Gastroesophageal sphincter (tissue), 3 donors: ENCODE measurements at regions not wholly inside any gene's neighbourhood (a gene's known extent, or its start where the extent isn't known, plus 50 kb on each side); places are given as distances from the start of the nearest gene placed in this dataset.

ENCODE experiments used
- CTCF ChIP-seq, 4 experiments: fragments of 200-600 bp in 2 of 4; fragments of 450-650 bp in 2 of 4; sonication (generic) in 1 of 4; IDR thresholded peaks; one replicate each; pipeline ENCODE4 v1.5.1; 2017 to 2019; ENCODE audit warnings: antibody characterized with exemption in 4 of 4, mild to moderate bottlenecking in 2 of 4, moderate library complexity in 2 of 4
- EP300 ChIP-seq: sonication (generic); formaldehyde crosslinking; IDR thresholded peaks from one replicate; pipeline ENCODE4 v1.6.1; 2017; ENCODE audit warnings: antibody characterized with exemption, mild to moderate bottlenecking
- POLR2A ChIP-seq, 2 donors: fragments of 450-650 bp; IDR thresholded peaks; one replicate each; pipeline ENCODE4 v1.6.1; 2017; ENCODE audit warnings: antibody characterized with exemption in 2 of 2, mild to moderate bottlenecking in 2 of 2, moderate library complexity in 1 of 2
- POLR2AphosphoS5 ChIP-seq: sonication (generic); formaldehyde crosslinking; IDR thresholded peaks from one replicate; pipeline ENCODE4 v1.6.1; 2017; ENCODE audit warnings: antibody characterized with exemption

GRCh38 chr5:123286891-123287290 lies 136.3 kb downstream of the CEP120 start:
- no peak for TF ChIP-seq CTCF (IDR thresholded peaks at IDR 0.05)
- no peak for TF ChIP-seq POLR2A (IDR thresholded peaks at IDR 0.05)
- TF ChIP-seq POLR2AphosphoS5, result no peak
- TF ChIP-seq EP300, result no peak
